OCI-LY3 (cell line): ENCODE measurements at regions not wholly inside any gene's neighbourhood (a gene's known extent, or its start where the extent isn't known, plus 50 kb on each side); places are given as distances from the start of the nearest gene placed in this dataset.

Experiments used
- H2AFZ ChIP-seq: fragments of 200-600, 300-600 bp; shearing (Covaris generic); 2 replicates; pipeline ENCODE4 v1.6.0; 2014; ENCODE audit warnings: antibody characterized with exemption, low read depth, low read length
- H3K27ac ChIP-seq: fragments of 200-600, 300-600 bp; sonication (generic); 2 replicates; pipeline ENCODE4 v1.5.1; 2014; ENCODE audit warnings: mild to moderate bottlenecking, low read length, moderate library complexity, mixed read lengths
- H3K27me3 ChIP-seq: fragments of 200-600, 300-600 bp; sonication (generic); 2 replicates; pipeline ENCODE4 v1.6.1; 2014; ENCODE audit warnings: low read depth, low read length, mixed read lengths
- H3K36me3 ChIP-seq: fragments of 200-600, 300-600 bp; sonication (generic); replicated peaks from 2 replicates; pipeline ENCODE3; 2014; ENCODE audit warnings: low read depth, low read length, mixed read lengths
- H3K4me1 ChIP-seq: fragments of 300-600, 200-600 bp; sonication (generic); 2 replicates; pipeline ENCODE4 v1.6.1; 2014; ENCODE audit warnings: low read length, mixed read lengths
- H3K4me2 ChIP-seq: fragments of 200-600, 300-600 bp; sonication (generic); 2 replicates; pipeline ENCODE4 v1.6.1; 2014; ENCODE audit warnings: low read length, mixed read lengths
- H3K4me3 ChIP-seq: fragments of 300-600, 200-600 bp; sonication (generic); 2 replicates; pipeline ENCODE4 v1.5.1; 2014; ENCODE audit warnings: antibody characterized with exemption, mild to moderate bottlenecking, low read length, moderate library complexity
- H3K79me2 ChIP-seq: fragments of 300-600, 200-600 bp; shearing (Covaris generic); 2 replicates; pipeline ENCODE4 v1.6.1; 2014; ENCODE audit warnings: mild to moderate bottlenecking, low read length, mixed read lengths
- H3K9ac ChIP-seq: fragments of 300-600, 200-600 bp; shearing (Covaris generic); 2 replicates; pipeline ENCODE4 v1.6.0; 2014; ENCODE audit warnings: mild to moderate bottlenecking, low read length, moderate library complexity
- H3K9me3 ChIP-seq: fragments of 200-600, 300-600 bp; shearing (Covaris generic); 2 replicates; pipeline ENCODE4 v1.6.1; 2014; ENCODE audit warnings: low read length, mixed read lengths; ENCODE audit not compliant: insufficient read depth
- H4K20me1 ChIP-seq: fragments of 200-600, 300-600 bp; sonication (generic); 2 replicates; pipeline ENCODE4 v1.6.1; 2016; ENCODE audit warnings: low read length, mixed read lengths; ENCODE audit not compliant: insufficient read depth
- CTCF ChIP-seq: fragments of 200-600, 300-600 bp; sonication (generic); IDR thresholded peaks from 2 replicates; pipeline ENCODE4 v1.5.1; 2014; ENCODE audit warnings: antibody characterized with exemption, low read length, low read depth
- EZH2phosphoT487 ChIP-seq: fragments of 200-600 bp; shearing (Covaris generic); IDR thresholded peaks from 2 replicates; pipeline ENCODE4 v1.6.1; 2018; ENCODE audit warnings: antibody characterized with exemption, mixed run types, low read depth

GRCh38 chr4:153943738-153944415, 155.0 kb upstream of the SFRP2 start:
- H3K36me3 ChIP-seq = no peaks in the 10 kb centered on the region
- H3K27me3 ChIP-seq = peaks cover 16% of the 10 kb centered on the region
- H3K4me3 ChIP-seq = no peak overlapping the region
- no peak overlapping the region for H2AFZ ChIP-seq
- no peaks in the 10 kb centered on the region for H3K79me2 ChIP-seq
- peak overlapping the region; percentile 22 for H3K4me2 ChIP-seq
- no peaks in the 10 kb centered on the region for H4K20me1 ChIP-seq
- H3K9me3 ChIP-seq = no peaks in the 10 kb centered on the region
- peaks cover 25% of the 10 kb centered on the region for H3K4me1 ChIP-seq
- no peak overlapping the region for H3K27ac ChIP-seq
- no peak for TF ChIP-seq CTCF
- no peak for TF ChIP-seq EZH2phosphoT487
- H3K9ac ChIP-seq = no peak overlapping the region

- TF ChIP-seq CTCF (no peak), EZH2phosphoT487 (no peak)
- Histone ChIP-seq H3K27ac (no peak overlapping the region), H3K36me3 (no peaks in the 10 kb centered on the region), H4K20me1 (no peaks in the 10 kb centered on the region), H2AFZ (no peak overlapping the region), H3K9ac (no peak overlapping the region), H3K9me3 (no peaks in the 10 kb centered on the region), H3K79me2 (no peaks in the 10 kb centered on the region), H3K27me3 (peaks cover 12% of the 10 kb centered on the region), H3K4me1 (peaks cover 16% of the 10 kb centered on the region), H3K4me2 (no peak overlapping the region), H3K4me3 (no peak overlapping the region)
Observed at GRCh38 chr4:153940916-153941315, 152.0 kb upstream of the SFRP2 start.

GRCh38 chr4:153939570-153939969, 150.7 kb upstream of the SFRP2 start:
- no peaks in the 10 kb centered on the region for H4K20me1 ChIP-seq
- no peak overlapping the region for H3K4me3 ChIP-seq
- TF ChIP-seq CTCF = no peak
- no peak for TF ChIP-seq EZH2phosphoT487
- H3K36me3 ChIP-seq = no peaks in the 10 kb centered on the region
- no peak overlapping the region for H2AFZ ChIP-seq
- peaks cover 23% of the 10 kb centered on the region for H3K4me1 ChIP-seq
- H3K27me3 ChIP-seq = peaks cover 12% of the 10 kb centered on the region
- no peaks in the 10 kb centered on the region for H3K79me2 ChIP-seq
- H3K9ac ChIP-seq = no peak overlapping the region
- no peak overlapping the region for H3K27ac ChIP-seq
- no peaks in the 10 kb centered on the region for H3K9me3 ChIP-seq
- no peak overlapping the region for H3K4me2 ChIP-seq

- no peaks in the 10 kb centered on the region for H4K20me1 ChIP-seq
- H2AFZ ChIP-seq = no peak overlapping the region
- peaks cover 12% of the 10 kb centered on the region for H3K27me3 ChIP-seq
- H3K79me2 ChIP-seq = no peaks in the 10 kb centered on the region
- H3K27ac ChIP-seq = no peak overlapping the region
- H3K9ac ChIP-seq = no peak overlapping the region
- peaks cover 22% of the 10 kb centered on the region for H3K4me1 ChIP-seq
- H3K4me2 ChIP-seq = no peak overlapping the region
- H3K4me3 ChIP-seq = no peak overlapping the region
- TF ChIP-seq EZH2phosphoT487 (no peak), CTCF (no peak)
- H3K9me3 ChIP-seq = no peaks in the 10 kb centered on the region
- no peaks in the 10 kb centered on the region for H3K36me3 ChIP-seq
Observed at GRCh38 chr4:153938994-153939393, 150.1 kb upstream of the SFRP2 start.
